ENCODE measurements at regions not wholly inside any gene's neighbourhood (a gene's known extent, or its start where the extent isn't known, plus 50 kb on each side); places are given as distances from the start of the nearest gene placed in this dataset.

- Histone ChIP-seq H3K36me3 (ENCODE audit: insufficient read depth, low read length) (no peaks in the 10 kb centered on the region), H3K4me3 (ENCODE audit: low read depth in 1 of 2, low read length in 2 of 2) (no peak overlapping the region), H3K9ac (ENCODE audit: low read depth, low read length) (no peak overlapping the region), H4K20me1 (ENCODE audit: insufficient read depth, low read length) (no peaks in the 10 kb centered on the region), H3K27me3 (ENCODE audit: insufficient read depth, low read length, poor library complexity) (peaks cover 2% of the 10 kb centered on the region), H2AFZ (ENCODE audit: low read depth, low read length) (no peak overlapping the region), H3K4me1 (ENCODE audit: insufficient read depth, low read length) (no peaks in the 10 kb centered on the region), H3K9me3 (ENCODE audit: insufficient read depth, low read length, severe bottlenecking) (no peaks in the 10 kb centered on the region), H3K79me2 (ENCODE audit: insufficient read depth, low read length) (no peaks in the 10 kb centered on the region), H3K4me2 (ENCODE audit: insufficient read depth, low read length) (no peak overlapping the region), H3K27ac (ENCODE audit: low read length) (no peak overlapping the region)
- ATAC-seq (ENCODE audit: insufficient read depth, low read depth): no peak
- no peak for DNase-seq
- no peak for TF ChIP-seq CTCF (IDR thresholded peaks at IDR 0.05; ENCODE audit: borderline replicate concordance, extremely low read depth, low read length, poor library complexity, severe bottlenecking)
- TF ChIP-seq EZH2 (IDR thresholded peaks at IDR 0.05; ENCODE audit: borderline replicate concordance, low read depth, low read length, severe bottlenecking): no peak
These were observed 169.0 kb upstream of the KIAA1217 start for GRCh38 chr10:24039897-24040296.

GRCh38 chr10:24041034-24041433, 167.9 kb upstream of the KIAA1217 start:
- H3K9me3 ChIP-seq (ENCODE audit: insufficient read depth, low read length, severe bottlenecking): no peaks in the 10 kb centered on the region
- TF ChIP-seq CTCF (IDR thresholded peaks at IDR 0.05; ENCODE audit: borderline replicate concordance, extremely low read depth, low read length, poor library complexity, severe bottlenecking) (no peak), EZH2 (IDR thresholded peaks at IDR 0.05; ENCODE audit: borderline replicate concordance, low read depth, low read length, severe bottlenecking) (no peak)
- no peak for ATAC-seq (ENCODE audit: insufficient read depth, low read depth)
- no peaks in the 10 kb centered on the region for H3K36me3 ChIP-seq (ENCODE audit: insufficient read depth, low read length)
- no peak overlapping the region for H3K4me2 ChIP-seq (ENCODE audit: insufficient read depth, low read length)
- no peak overlapping the region for H3K4me3 ChIP-seq (ENCODE audit: low read depth in 1 of 2, low read length in 2 of 2)
- no peak overlapping the region for H3K9ac ChIP-seq (ENCODE audit: low read depth, low read length)
- no peaks in the 10 kb centered on the region for H4K20me1 ChIP-seq (ENCODE audit: insufficient read depth, low read length)
- H3K27ac ChIP-seq (ENCODE audit: low read length): no peak overlapping the region
- no peak for DNase-seq
- H3K27me3 ChIP-seq (ENCODE audit: insufficient read depth, low read length, poor library complexity): peaks cover 2% of the 10 kb centered on the region
- H3K79me2 ChIP-seq (ENCODE audit: insufficient read depth, low read length): no peaks in the 10 kb centered on the region
- H2AFZ ChIP-seq (ENCODE audit: low read depth, low read length): no peak overlapping the region
- no peaks in the 10 kb centered on the region for H3K4me1 ChIP-seq (ENCODE audit: insufficient read depth, low read length)

GRCh38 chr10:24041834-24042233, 167.1 kb upstream of the KIAA1217 start:
- ATAC-seq (ENCODE audit: insufficient read depth, low read depth) (no peak), DNase-seq (no peak)
- H3K4me2 ChIP-seq (ENCODE audit: insufficient read depth, low read length): no peak overlapping the region
- H3K27ac ChIP-seq (ENCODE audit: low read length): no peak overlapping the region
- no peaks in the 10 kb centered on the region for H3K9me3 ChIP-seq (ENCODE audit: insufficient read depth, low read length, severe bottlenecking)
- H3K4me1 ChIP-seq (ENCODE audit: insufficient read depth, low read length): no peaks in the 10 kb centered on the region
- no peaks in the 10 kb centered on the region for H3K36me3 ChIP-seq (ENCODE audit: insufficient read depth, low read length)
- H2AFZ ChIP-seq (ENCODE audit: low read depth, low read length): no peak overlapping the region
- no peak overlapping the region for H3K9ac ChIP-seq (ENCODE audit: low read depth, low read length)
- no peak overlapping the region for H3K4me3 ChIP-seq (ENCODE audit: low read depth in 1 of 2, low read length in 2 of 2)
- H3K79me2 ChIP-seq (ENCODE audit: insufficient read depth, low read length): no peaks in the 10 kb centered on the region
- peaks cover 2% of the 10 kb centered on the region for H3K27me3 ChIP-seq (ENCODE audit: insufficient read depth, low read length, poor library complexity)
- no peaks in the 10 kb centered on the region for H4K20me1 ChIP-seq (ENCODE audit: insufficient read depth, low read length)
- TF ChIP-seq EZH2 (IDR thresholded peaks at IDR 0.05; ENCODE audit: borderline replicate concordance, low read depth, low read length, severe bottlenecking): no peak
- no peak for TF ChIP-seq CTCF (IDR thresholded peaks at IDR 0.05; ENCODE audit: borderline replicate concordance, extremely low read depth, low read length, poor library complexity, severe bottlenecking)

GRCh38 chr10:24042884-24043283, 166.1 kb upstream of the KIAA1217 start:
- no peak overlapping the region for H2AFZ ChIP-seq (ENCODE audit: low read depth, low read length)
- no peaks in the 10 kb centered on the region for H4K20me1 ChIP-seq (ENCODE audit: insufficient read depth, low read length)
- peaks cover 2% of the 10 kb centered on the region for H3K27me3 ChIP-seq (ENCODE audit: insufficient read depth, low read length, poor library complexity)
- no peak overlapping the region for H3K9ac ChIP-seq (ENCODE audit: low read depth, low read length)
- no peak overlapping the region for H3K27ac ChIP-seq (ENCODE audit: low read length)
- TF ChIP-seq CTCF (IDR thresholded peaks at IDR 0.05; ENCODE audit: borderline replicate concordance, extremely low read depth, low read length, poor library complexity, severe bottlenecking) (no peak), EZH2 (IDR thresholded peaks at IDR 0.05; ENCODE audit: borderline replicate concordance, low read depth, low read length, severe bottlenecking) (no peak)
- DNase-seq (no peak), ATAC-seq (ENCODE audit: insufficient read depth, low read depth) (no peak)
- no peaks in the 10 kb centered on the region for H3K9me3 ChIP-seq (ENCODE audit: insufficient read depth, low read length, severe bottlenecking)
- no peak overlapping the region for H3K4me2 ChIP-seq (ENCODE audit: insufficient read depth, low read length)
- H3K36me3 ChIP-seq (ENCODE audit: insufficient read depth, low read length): no peaks in the 10 kb centered on the region
- no peak overlapping the region for H3K4me3 ChIP-seq (ENCODE audit: low read depth in 1 of 2, low read length in 2 of 2)
- no peaks in the 10 kb centered on the region for H3K79me2 ChIP-seq (ENCODE audit: insufficient read depth, low read length)
- H3K4me1 ChIP-seq (ENCODE audit: insufficient read depth, low read length): no peaks in the 10 kb centered on the region

Data from DND-41 (cell line).